CD4-positive, CD25-positive, alpha-beta regulatory T cell (primary cell): ENCODE measurements at regions not wholly inside any gene's neighbourhood (a gene's known extent, or its start where the extent isn't known, plus 50 kb on each side); places are given as distances from the start of the nearest gene placed in this dataset.

Source experiments
- ATAC-seq, 2 donors: fragments of 150-1000 bp; cut with Tn5 transposase; one replicate each; pipeline ENCODE4 v1.10.0; 2021; ENCODE audit warnings: low read depth in 2 of 2, moderate number of reproducible peaks in 2 of 2, moderate library complexity in 1 of 2
- DNase-seq, 3 donors: peaks; one replicate each; pipeline versions ENCODE4 v3.0.0 to v3.0.0-alpha.2; 2012 to 2022; ENCODE audit warnings: mixed read lengths in 1 of 3
- H3K27ac ChIP-seq: one replicate; pipeline ENCODE4 v1.7.0; 2013; ENCODE audit warnings: mild to moderate bottlenecking, low read length; ENCODE audit not compliant: insufficient read depth, poor library complexity, severe bottlenecking
- H3K27me3 ChIP-seq: one replicate; pipeline ENCODE4 v1.7.0; 2013; ENCODE audit warnings: low read length; ENCODE audit not compliant: control insufficient read depth, insufficient read depth
- H3K36me3 ChIP-seq: one replicate; pipeline ENCODE4 v1.7.0; 2013; ENCODE audit warnings: mild to moderate bottlenecking, low read length, moderate library complexity; ENCODE audit not compliant: control insufficient read depth, insufficient read depth
- H3K4me1 ChIP-seq: 2 replicates; pipeline ENCODE4 v1.7.0; 2013; ENCODE audit warnings: mild to moderate bottlenecking, low read length; ENCODE audit not compliant: insufficient read depth, control insufficient read depth, poor library complexity, severe bottlenecking
- H3K4me3 ChIP-seq: one replicate; pipeline ENCODE4 v1.7.0; 2013; ENCODE audit warnings: low read depth, mild to moderate bottlenecking, low read length, moderate library complexity
- H3K9me3 ChIP-seq, 2 experiments: 1 replicate in 1 of 2; 2 replicates in 1 of 2; pipeline ENCODE4 v1.7.0; 2013; ENCODE audit warnings: low read length in 2 of 2, mild to moderate bottlenecking in 1 of 2, moderate library complexity in 1 of 2; ENCODE audit not compliant: control insufficient read depth in 2 of 2
- H3K27ac Mint-ChIP-seq, 3 donors: one replicate each; pipeline ENCODE4 v1.8.0; 2020 to 2022; ENCODE audit warnings: mild to moderate bottlenecking in 3 of 3, mixed read lengths in 3 of 3, moderate library complexity in 2 of 3
- H3K27me3 Mint-ChIP-seq: one replicate; pipeline ENCODE4 v1.8.0; 2022; ENCODE audit warnings: mild to moderate bottlenecking, mixed read lengths
- H3K36me3 Mint-ChIP-seq: one replicate; pipeline ENCODE4 v1.8.0; 2020; ENCODE audit warnings: mixed read lengths
- H3K4me1 Mint-ChIP-seq, 4 donors: one replicate each; pipeline ENCODE4 v1.8.0; 2020 to 2022; ENCODE audit warnings: mixed read lengths in 4 of 4, mild to moderate bottlenecking in 1 of 4
- H3K4me3 Mint-ChIP-seq, 4 donors: one replicate each; pipeline ENCODE4 v1.8.0; 2020 to 2022; ENCODE audit warnings: mild to moderate bottlenecking in 4 of 4, mixed read lengths in 4 of 4, moderate library complexity in 3 of 4
- H3K9me3 Mint-ChIP-seq, 7 donors: one replicate each; pipeline ENCODE4 v1.8.0; 2020 to 2022; ENCODE audit warnings: mixed read lengths in 7 of 7, mild to moderate bottlenecking in 3 of 7, moderate library complexity in 2 of 7

DNA sequence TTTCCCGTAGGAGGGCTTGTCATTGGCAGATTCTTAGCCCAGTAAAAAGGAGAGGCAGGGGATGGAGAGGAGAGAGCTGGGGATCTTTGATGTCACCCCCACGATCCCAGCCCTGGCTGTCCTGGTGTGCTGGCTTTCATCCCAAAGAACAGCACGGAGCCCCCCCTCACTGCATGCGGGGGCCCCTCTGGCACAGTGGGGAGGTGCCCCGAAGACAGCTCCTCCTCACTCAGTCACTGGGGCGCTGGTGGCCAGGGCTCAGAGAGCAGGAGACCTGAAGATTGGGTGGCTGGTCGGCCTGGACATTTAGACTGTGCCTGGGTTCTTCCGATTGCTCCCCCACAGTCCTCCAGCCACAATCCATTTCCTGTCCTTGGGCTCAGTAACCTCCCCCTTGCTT lies 207.5 kb downstream of the MELK start:
- H3K4me1 Mint-ChIP-seq: peaks cover 0 to 3% (median 0%) of the 10 kb centered on the region in 4 donors
- H3K27me3 Mint-ChIP-seq: peaks cover 42% of the 10 kb centered on the region
- no peaks in the 10 kb centered on the region for H3K36me3 ChIP-seq
- H3K36me3 Mint-ChIP-seq: no peaks in the 10 kb centered on the region
- H3K27ac ChIP-seq: no peak overlapping the region
- peaks cover 0 to 3% (median 0%) of the 10 kb centered on the region in 7 donors for H3K9me3 Mint-ChIP-seq
- DNase-seq: no peak
- ATAC-seq: no peak
- no peak overlapping the region for H3K27ac Mint-ChIP-seq
- H3K4me3 Mint-ChIP-seq: no peak overlapping the region
- H3K4me1 ChIP-seq: no peaks in the 10 kb centered on the region
- H3K4me3 ChIP-seq: no peak overlapping the region
- H3K9me3 ChIP-seq: no peaks in the 10 kb centered on the region
- peaks cover 5% of the 10 kb centered on the region for H3K27me3 ChIP-seq

- no peak overlapping the region for H3K4me3 ChIP-seq
- Mint-ChIP-seq H3K4me3 (no peak overlapping the region), H3K4me1 (peaks cover 0 to 3% (median 0%) of the 10 kb centered on the region in 4 donors), H3K36me3 (no peaks in the 10 kb centered on the region), H3K9me3 (peaks cover 0 to 7% (median 0%) of the 10 kb centered on the region in 7 donors), H3K27ac (no peak overlapping the region), H3K27me3 (peaks cover 35% of the 10 kb centered on the region)
- no peaks in the 10 kb centered on the region for H3K36me3 ChIP-seq
- no peaks in the 10 kb centered on the region for H3K9me3 ChIP-seq
- no peaks in the 10 kb centered on the region for H3K4me1 ChIP-seq
- ATAC-seq (no peak), DNase-seq (no peak)
- no peak overlapping the region for H3K27ac ChIP-seq
- H3K27me3 ChIP-seq: peaks cover 5% of the 10 kb centered on the region
These were observed 208.8 kb downstream of the MELK start for GRCh38 chr9:36781533-36781932.
